Natural killer cell (primary cell): ENCODE measurements at regions not wholly inside any gene's neighbourhood (a gene's known extent, or its start where the extent isn't known, plus 50 kb on each side); places are given as distances from the start of the nearest gene placed in this dataset.

ENCODE experiments used
- ATAC-seq, 3 donors: fragments of 150-1000 bp in 2 of 3; fragments of 200-7000 bp in 1 of 3; cut with Tn5 transposase; 1 replicate in 1 of 3; 2 replicates in 2 of 3; pipeline ENCODE4 v1.10.0; 2021; ENCODE audit warnings: mild to moderate bottlenecking in 2 of 3, moderate library complexity in 2 of 3
- DNase-seq, 2 donors: peaks; one replicate each; pipeline versions ENCODE4 v3.0.0 to v3.0.0-alpha.2; 2013 to 2021; ENCODE audit warnings: mixed read lengths in 1 of 2
- H3K27ac ChIP-seq: one replicate; pipeline ENCODE4 v1.5.1; 2013; ENCODE audit warnings: mild to moderate bottlenecking, low read length
- H3K27me3 ChIP-seq: one replicate; pipeline ENCODE4 v1.6.1; 2013; ENCODE audit warnings: low read length; ENCODE audit not compliant: control insufficient read depth, insufficient read depth
- H3K36me3 ChIP-seq: one replicate; pipeline ENCODE4 v1.6.1; 2013; ENCODE audit warnings: low read length; ENCODE audit not compliant: control insufficient read depth, insufficient read depth
- H3K4me1 ChIP-seq: one replicate; pipeline ENCODE4 v1.6.1; 2013; ENCODE audit warnings: low read length; ENCODE audit not compliant: control insufficient read depth, insufficient read depth
- H3K4me3 ChIP-seq: one replicate; pipeline ENCODE4 v1.5.1; 2013; ENCODE audit warnings: low read length
- H3K9me3 ChIP-seq: one replicate; pipeline ENCODE4 v1.6.1; 2013; ENCODE audit warnings: low read length; ENCODE audit not compliant: control insufficient read depth, insufficient read depth
- H3K27ac Mint-ChIP-seq, 2 donors: one replicate each; pipeline ENCODE4 v1.8.0; 2022; ENCODE audit warnings: mild to moderate bottlenecking in 2 of 2, mixed read lengths in 2 of 2, moderate library complexity in 1 of 2
- H3K27me3 Mint-ChIP-seq, 2 donors: one replicate each; pipeline ENCODE4 v1.8.0; 2022; ENCODE audit warnings: low read depth in 2 of 2, mixed read lengths in 2 of 2
- H3K36me3 Mint-ChIP-seq: one replicate; pipeline ENCODE4 v1.8.0; 2022; ENCODE audit warnings: mixed read lengths
- H3K4me1 Mint-ChIP-seq, 2 donors: one replicate each; pipeline ENCODE4 v1.8.0; 2022; ENCODE audit warnings: mixed read lengths in 2 of 2
- H3K4me3 Mint-ChIP-seq: one replicate; pipeline ENCODE4 v1.8.0; 2022; ENCODE audit warnings: mild to moderate bottlenecking, moderate library complexity, mixed read lengths
- H3K9me3 Mint-ChIP-seq, 2 donors: one replicate each; pipeline ENCODE4 v1.8.0; 2022; ENCODE audit warnings: mixed read lengths in 2 of 2
- CTCF ChIP-seq: fragments of 200-600 bp; IDR thresholded peaks from one replicate; pipeline ENCODE4 v1.8.0; 2022; ENCODE audit warnings: antibody characterized with exemption
- WGBS: methylation state at CpG from one replicate; pipeline ENCODE4 v1.1.7; 2013; ENCODE audit warnings: missing lambda C conversion rate; ENCODE audit not compliant: insufficient coverage; 5-methylcytosine and 5-hydroxymethylcytosine counted together
- intact Hi-C: fragments of 100-400 bp; cut with micrococcal nuclease; formaldehyde crosslinking; loops from one replicate; pipeline ENCODE4 v1.14.2; 2022

- H3K4me1 ChIP-seq, result no peaks in the 10 kb centered on the region
- H3K4me3 ChIP-seq, result no peak overlapping the region
- intact Hi-C loops, result no loop called here
- no peak for TF ChIP-seq CTCF
- no peaks in the 10 kb centered on the region for H3K9me3 ChIP-seq
- H3K36me3 Mint-ChIP-seq, result no peaks in the 10 kb centered on the region
- DNase-seq (no peak), ATAC-seq (no peak)
- H3K27me3 Mint-ChIP-seq, result peaks cover 4 to 37% of the 10 kb centered on the region in 2 donors
- 100% methylated on average over 2 of the region's 3 CpGs for WGBS
- H3K27me3 ChIP-seq, result no peaks in the 10 kb centered on the region
- H3K27ac ChIP-seq, result no peak overlapping the region
- no peaks in the 10 kb centered on the region for H3K36me3 ChIP-seq
- no peak overlapping the region for H3K27ac Mint-ChIP-seq
- H3K9me3 Mint-ChIP-seq, result no peaks in the 10 kb centered on the region
- no peak overlapping the region for H3K4me3 Mint-ChIP-seq
- no peaks in the 10 kb centered on the region for H3K4me1 Mint-ChIP-seq
Measured at GRCh38 chr9:86629530-86629929, 275.3 kb upstream of the TUT7 start.

- Histone ChIP-seq H3K4me1 (no peaks in the 10 kb centered on the region), H3K27ac (no peak overlapping the region), H3K36me3 (no peaks in the 10 kb centered on the region), H3K4me3 (no peak overlapping the region), H3K27me3 (no peaks in the 10 kb centered on the region), H3K9me3 (no peaks in the 10 kb centered on the region)
- Mint-ChIP-seq H3K27ac (no peak overlapping the region), H3K27me3 (peaks cover 4 to 20% of the 10 kb centered on the region in 2 donors), H3K36me3 (no peaks in the 10 kb centered on the region), H3K9me3 (no peaks in the 10 kb centered on the region), H3K4me1 (no peaks in the 10 kb centered on the region), H3K4me3 (no peak overlapping the region)
- DNase-seq (no peak), ATAC-seq (no peak)
- no peak for TF ChIP-seq CTCF
- 86% methylated on average over 3 of the region's 5 CpGs for WGBS
- intact Hi-C loops, result no loop called here
Measured at GRCh38 chr9:86626802-86627201, 272.6 kb upstream of the TUT7 start.

GRCh38 chr9:86624630-86625029, 270.4 kb upstream of the TUT7 start:
- H3K36me3 ChIP-seq, result no peaks in the 10 kb centered on the region
- Mint-ChIP-seq H3K4me1 (no peaks in the 10 kb centered on the region), H3K4me3 (no peak overlapping the region), H3K27me3 (peaks cover 0 to 16% of the 10 kb centered on the region in 2 donors), H3K9me3 (no peaks in the 10 kb centered on the region), H3K27ac (no peak overlapping the region), H3K36me3 (no peaks in the 10 kb centered on the region)
- intact Hi-C loops, result no loop called here
- H3K27ac ChIP-seq, result no peak overlapping the region
- DNase-seq, result no peak
- H3K4me3 ChIP-seq, result no peak overlapping the region
- H3K4me1 ChIP-seq, result no peaks in the 10 kb centered on the region
- WGBS, result 87% methylated on average over 5 of the region's 5 CpGs
- ATAC-seq, result no peak
- H3K9me3 ChIP-seq, result no peaks in the 10 kb centered on the region
- TF ChIP-seq CTCF, result no peak
- no peaks in the 10 kb centered on the region for H3K27me3 ChIP-seq
